ENCODE measurements at regions not wholly inside any gene's neighbourhood (a gene's known extent, or its start where the extent isn't known, plus 50 kb on each side); places are given as distances from the start of the nearest gene placed in this dataset.
A peak's percentile ranks its signal among the peaks of the same experiment; 100 is the strongest.

DNA sequence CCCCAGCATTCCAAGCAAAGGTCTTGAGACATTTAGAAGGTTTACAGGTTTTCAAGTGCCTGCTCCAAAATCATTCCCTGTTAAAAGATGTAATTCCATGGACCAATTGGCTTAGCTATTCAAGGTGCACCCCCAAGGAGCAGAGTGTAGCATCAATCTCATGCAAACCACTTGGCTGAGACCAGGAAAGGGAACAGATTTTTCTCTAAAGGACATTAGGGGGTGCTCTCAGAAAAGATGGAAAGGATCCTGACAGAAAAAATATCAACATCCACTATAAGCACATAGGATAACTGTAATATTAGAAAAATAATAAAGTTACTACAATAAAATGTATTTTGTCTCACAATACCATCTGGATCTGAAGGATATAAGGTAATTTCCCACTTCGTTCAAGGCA lies 328.0 kb upstream of the CDIN1 start:
- DNase-seq (ENCODE audit: low read depth, low spot score): no peak

DNA sequence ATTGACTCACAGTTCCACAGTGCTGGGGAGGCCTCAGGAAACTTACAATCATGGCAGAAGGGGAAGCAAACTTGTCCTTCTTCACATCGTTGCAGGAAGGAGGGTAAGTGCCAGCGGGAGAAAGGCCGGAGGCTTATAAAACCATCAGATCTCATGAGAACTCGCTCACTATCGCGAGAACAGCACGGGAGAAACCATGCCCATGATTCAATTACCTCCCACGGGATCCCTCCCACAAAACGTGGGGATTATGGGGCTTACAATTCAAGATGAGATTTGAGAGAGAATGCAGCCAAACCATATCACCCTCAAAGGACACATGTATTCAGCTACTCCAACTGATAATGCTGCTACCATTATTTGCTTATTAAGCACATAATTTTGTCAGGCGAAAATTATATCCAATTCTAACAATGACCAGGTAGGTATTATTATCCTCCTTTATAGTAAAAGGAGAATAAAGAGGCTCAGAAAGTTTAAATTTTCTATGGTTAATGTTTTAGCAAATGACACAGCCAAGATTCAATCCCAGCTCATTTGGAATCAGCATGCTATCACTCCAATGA lies 327.2 kb upstream of the CDIN1 start:
- DNase-seq (ENCODE audit: low read depth, low spot score): no peak

DNA sequence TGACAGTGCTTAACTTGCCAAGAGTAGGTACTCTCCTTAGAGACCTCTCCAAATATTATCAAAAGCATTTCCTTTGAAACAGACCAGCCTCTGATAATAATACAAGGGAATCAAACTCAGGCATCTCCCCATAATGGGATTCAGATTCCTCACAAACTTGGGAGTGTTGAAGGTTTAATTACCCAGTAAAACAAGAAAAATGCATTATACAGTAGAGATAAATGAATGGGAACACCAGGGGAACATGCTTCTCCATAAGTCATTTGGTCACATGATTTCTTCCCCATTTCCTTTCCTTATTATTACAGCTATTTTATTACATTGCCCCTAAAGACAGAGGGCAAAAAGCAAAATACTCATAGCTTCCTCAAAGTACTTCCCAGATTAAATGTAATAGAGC lies 325.0 kb upstream of the CDIN1 start:
- DNase-seq (ENCODE audit: low read depth, low spot score): no peak

DNA sequence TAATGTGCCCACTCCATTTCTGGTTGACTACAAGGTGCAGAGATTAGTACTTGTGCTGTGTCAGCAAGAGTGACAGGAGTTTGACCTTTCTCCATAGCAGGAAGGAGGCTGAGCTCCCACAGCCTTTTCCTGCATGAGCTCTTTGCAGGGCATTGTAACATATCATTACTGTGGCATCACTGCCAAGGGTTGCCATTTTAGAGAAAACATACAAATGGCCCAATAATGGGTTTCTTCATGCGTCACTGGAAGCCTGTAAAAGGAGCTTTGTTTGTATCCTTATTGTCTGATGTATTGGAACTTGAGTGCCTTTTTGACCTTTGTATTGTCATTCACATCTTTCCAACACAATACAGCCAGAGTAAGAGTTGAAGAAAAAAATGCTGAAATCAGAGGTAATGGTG lies 323.0 kb upstream of the CDIN1 start:
- no peak for DNase-seq (ENCODE audit: low read depth, low spot score)

DNA sequence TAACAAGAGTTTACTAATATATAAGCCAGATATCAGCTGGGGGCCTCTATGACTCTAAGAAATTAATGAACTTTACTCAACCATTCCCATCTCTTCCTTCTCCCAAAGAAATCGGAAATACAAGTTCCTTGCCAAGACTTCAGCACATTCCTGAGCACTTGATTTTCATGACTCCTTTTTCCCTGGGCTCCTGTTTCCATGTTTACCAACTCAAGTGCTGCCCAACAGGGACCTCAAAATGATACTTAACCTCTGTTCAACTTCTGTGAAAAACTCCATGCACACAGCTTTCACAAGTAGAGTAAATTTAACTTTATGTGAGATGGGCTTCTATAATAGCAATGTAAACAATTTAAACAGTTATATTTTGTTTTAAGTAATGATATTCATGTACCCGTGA lies 315.8 kb upstream of the CDIN1 start:
- DNase-seq (ENCODE audit: low read depth, low spot score): no peak

DNA sequence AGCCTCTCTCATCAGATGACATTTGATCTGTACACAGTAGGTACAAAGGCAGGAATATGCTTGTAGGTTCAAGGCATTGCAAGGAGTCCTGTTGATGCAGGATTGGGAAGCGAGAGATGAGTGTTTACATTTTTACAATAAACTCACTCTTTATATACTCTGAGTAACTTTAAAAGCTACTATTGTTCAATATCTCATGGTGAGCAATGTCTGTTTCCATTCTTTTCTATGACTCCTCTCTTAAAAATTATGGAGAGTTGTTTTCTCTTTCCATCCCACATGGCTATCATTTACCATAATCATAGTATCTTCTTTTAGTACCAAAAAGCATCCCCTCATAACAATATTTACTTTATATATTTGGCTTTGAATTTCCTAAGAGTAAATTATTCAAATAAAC lies 314.0 kb upstream of the CDIN1 start:
- no peak for DNase-seq (ENCODE audit: low read depth, low spot score)

DNA sequence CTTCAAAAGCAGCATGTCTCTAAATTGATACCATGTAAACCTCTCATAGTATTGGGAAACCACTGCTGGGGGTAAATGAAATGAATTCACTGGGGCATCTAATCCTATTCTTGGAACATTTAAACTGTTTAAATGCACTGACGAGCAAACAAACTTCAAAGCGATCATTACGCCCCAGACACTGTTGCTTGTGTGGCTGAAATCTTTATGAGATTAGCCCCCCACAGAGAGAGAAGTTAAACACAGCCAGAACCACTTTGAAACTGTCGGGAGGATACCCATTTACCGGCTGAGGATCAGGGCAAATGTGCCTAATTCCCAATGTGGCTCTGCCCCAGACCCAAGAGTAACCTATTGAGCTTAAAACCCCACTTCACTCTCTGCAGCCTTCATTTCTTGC lies 308.4 kb upstream of the CDIN1 start:
- no peak for DNase-seq (ENCODE audit: low read depth, low spot score)

DNA sequence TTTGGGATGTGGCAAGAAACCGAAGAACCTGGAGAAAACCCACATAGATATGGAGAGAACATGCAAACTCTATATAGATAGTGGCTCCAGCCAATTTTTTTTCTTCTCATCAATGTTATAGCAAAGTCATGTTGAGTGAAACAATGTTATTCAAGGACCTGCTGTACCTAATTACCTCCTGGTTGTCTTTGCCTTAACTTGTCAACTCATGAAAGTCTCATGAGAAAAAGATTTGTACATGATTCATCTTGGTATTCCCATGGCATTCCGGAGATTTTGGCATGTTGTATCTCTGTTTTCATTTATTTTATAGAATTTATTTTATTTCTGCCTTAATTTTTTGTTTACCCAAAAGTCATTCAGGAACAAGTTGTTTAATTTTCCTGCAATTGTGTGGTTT lies 303.8 kb upstream of the CDIN1 start:
- no peak for DNase-seq (ENCODE audit: low read depth, low spot score)

DNA sequence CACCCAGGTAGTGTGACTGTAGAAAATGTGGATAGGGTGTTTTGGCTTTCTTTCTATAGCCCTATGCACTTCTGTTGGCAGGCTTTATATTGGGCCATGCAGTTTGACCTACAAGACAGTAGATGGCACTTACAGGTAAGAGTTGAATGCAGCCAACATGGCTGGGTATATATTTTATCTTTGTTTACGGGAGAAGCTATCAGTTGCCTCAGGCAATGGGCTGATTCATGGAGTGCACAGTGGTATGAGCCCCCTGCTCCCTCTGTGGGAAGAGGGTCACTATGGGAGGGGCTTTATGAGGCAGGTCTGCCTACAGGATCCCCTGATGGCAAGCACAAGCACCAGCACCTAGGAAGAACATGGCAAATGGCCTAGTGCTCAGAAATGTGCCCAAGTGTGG lies 301.2 kb upstream of the CDIN1 start:
- DNase-seq (ENCODE audit: low read depth, low spot score): no peak

DNA sequence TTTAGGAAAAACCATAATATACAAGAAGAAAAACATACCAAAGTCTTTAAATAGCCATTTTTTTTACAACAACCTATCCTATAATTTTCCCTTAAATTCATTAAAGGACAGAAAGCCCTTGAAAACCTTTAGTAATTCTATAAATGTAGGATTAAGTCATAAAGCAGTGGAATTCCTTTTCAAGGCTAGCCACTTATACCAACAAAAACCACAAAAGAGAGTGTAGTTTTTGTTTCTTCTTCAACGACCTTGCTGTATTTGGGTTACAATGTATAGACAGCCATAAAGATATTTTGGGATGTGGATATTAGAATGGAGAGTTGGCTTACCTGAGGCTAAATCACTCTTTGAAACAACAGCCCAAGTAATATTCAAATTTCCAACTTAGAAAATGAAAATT lies 296.6 kb upstream of the CDIN1 start:
- DNase-seq (ENCODE audit: low read depth, low spot score): no peak

DNA sequence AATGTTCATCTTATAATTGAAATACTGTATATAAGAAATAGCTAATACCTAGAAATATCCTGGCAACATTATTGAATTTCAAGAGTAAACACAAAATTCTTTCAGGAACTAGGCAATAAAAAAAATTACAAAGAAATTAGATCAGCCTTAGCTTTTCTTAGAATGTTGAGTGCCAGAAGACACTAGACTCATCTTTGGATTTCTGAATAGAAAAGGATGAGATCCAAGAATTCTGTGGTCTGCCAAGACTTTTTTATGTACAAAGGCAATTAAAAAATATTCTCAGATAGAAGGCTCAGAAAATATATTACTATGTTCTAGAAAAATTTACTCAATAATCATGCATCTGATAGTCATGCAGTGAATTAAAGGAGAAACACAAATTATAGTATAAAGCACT lies 294.5 kb upstream of the CDIN1 start:
- DNase-seq (ENCODE audit: low read depth, low spot score): no peak

DNA sequence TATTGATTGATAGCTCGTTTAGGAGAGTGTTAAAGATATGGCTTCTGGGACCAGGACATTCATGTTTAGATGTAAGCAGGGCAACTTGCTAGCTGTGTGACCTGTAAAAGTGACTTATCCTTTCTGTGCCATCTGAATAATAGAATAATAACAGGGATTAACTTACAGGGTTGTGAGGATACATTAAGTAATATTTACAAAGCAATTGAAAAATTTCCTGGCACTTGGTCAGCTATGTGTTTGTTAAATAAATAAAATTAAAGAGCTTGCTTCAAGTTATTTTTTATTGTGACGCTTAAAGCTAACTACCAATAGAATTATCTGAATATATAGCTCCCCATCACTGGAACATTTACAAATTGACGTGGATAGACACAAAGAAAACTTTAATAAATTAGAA lies 287.9 kb upstream of the CDIN1 start:
- DNase-seq (ENCODE audit: low read depth, low spot score): no peak

DNA sequence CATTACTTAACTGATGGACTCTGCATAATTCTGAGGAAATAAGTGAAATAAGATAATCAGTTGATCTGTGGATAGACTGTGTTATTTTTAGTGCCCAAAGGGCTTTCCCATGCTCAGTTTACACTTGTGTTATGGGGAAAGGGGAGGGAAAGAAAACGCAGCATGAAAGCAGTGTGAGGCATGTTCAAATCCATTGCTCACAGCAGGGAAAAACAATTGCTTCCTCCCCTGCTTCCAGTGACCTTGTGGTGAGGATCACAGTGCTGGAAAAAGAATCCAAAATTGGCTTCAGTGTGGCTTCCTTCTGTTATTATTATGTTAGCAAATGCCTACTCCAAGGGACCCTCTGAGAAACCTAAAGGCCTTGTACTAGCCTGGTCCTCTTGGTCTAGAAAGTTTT lies 285.1 kb upstream of the CDIN1 start:
- peak; percentile 80 for DNase-seq (ENCODE audit: low read depth, low spot score)

DNA sequence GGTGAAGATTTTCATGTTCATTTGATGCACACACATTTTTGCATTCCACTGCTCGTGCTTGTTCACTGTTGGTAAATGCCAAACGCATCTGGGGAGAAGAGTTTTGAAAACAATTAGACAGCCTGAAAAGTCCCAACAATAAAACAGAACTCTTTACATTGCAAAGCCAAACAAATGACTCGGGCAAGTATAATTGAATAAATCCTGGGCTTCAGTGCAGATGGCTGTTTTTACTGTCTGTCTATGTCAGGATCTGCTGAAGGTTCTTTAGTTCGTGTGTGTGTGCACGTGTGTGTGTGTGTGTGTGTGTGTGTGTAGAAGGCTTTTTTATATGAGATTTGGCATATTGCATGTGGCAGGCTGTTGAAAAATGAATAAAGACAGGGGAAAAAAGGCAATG lies 277.5 kb upstream of the CDIN1 start:
- DNase-seq (ENCODE audit: low read depth, low spot score): no peak

DNA sequence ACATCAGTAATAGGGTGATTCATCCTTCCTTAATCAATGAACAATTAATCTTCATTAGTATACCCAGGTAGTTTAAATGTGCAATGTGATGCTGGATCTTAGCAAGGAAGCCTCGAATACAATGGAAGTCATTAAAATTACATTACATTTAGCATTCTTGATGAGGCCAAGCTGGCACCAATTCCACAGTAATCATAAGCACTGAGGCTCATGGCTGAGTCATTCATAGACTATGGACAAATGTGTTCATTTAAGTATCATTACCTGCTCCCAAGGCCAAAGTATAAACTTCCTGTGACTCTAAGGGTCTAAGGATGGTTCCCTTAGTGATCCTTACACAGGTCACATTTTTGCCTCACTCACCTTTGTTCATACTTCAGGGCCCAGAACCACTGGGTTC lies 266.4 kb upstream of the CDIN1 start:
- no peak for DNase-seq (ENCODE audit: low read depth, low spot score)

DNA sequence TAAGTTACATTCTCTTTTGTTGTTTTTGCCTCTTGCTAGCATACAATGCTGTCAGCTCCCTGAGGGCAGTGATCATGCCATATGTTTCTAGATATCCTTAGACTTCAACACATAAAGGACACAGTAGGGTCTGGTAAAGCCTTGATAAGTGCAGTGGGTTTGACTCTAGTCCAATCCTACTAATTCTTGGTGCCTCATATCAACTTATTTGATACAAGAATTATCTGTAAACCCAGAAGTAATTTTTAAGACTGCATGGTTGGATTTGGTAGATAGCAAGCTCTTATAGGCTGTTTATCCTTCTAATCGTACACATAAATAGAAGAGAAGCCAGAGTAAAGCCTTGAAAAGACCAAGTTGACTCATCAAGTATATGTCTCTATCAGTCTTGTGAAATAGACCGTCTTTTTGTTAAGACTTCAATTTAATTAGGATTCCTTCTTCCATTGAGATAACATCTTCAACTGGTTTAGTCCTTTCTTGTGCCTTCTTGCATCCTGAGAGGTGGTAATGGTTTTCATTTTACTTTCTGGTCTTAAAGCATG lies 265.6 kb upstream of the CDIN1 start:
- no peak for DNase-seq (ENCODE audit: low read depth, low spot score)

DNA sequence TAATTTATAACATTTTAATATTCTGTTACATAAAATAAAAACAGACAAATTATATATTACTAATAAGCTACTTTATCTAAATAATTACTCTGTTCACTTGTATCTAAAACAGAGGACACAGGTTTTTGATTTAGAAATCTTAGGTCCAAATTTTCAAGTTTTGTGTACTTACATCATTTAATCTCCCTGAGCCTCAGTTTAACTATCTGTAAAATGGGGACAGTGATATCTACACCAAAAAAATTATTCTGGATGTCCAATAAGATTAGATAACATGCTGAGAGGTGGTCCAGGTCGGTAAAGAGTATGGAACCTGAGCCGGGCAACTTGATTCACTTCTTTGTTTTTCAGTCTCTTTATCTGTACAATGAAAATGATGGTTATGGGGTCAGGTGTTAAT lies 263.8 kb upstream of the CDIN1 start:
- no peak for DNase-seq (ENCODE audit: low read depth, low spot score)

DNA sequence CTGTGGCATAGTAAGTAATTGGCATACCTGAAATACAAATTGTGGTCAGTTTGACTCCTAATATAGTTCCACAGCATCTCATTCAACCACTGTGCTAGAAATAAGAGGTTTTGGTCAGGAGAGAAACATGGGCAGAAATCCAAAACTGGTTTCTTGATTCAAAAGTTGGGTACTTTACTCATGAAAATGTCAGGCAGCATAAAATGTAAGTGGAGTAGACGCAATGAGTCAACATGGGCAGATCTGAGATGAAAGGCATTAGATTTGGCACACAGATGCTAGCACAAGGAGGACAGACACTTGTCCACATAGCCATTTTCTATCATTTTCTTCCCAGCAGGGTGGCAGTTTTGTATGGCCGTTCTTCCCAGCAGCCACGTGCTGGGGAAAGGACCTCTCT lies 255.8 kb upstream of the CDIN1 start:
- DNase-seq (ENCODE audit: low read depth, low spot score): no peak

DNA sequence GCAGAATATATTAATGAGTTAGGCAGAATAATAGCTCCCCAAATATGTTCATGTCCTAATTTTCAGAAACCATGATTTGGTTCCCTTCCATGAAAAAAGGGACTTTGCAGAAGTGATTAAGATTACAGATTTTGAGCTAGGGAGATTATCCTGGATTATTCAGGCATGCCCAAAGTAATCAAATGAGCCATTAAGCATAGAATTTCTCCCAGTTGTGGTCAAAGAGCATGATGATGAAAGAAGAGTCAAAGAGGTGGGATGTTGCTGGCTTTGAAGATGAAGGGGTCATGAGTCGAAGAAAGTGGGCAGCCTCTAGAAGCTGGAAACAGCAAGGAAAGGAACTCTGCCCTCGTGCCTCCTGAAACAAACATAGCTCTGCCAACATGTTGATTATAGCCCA lies 254.2 kb upstream of the CDIN1 start:
- DNase-seq (ENCODE audit: low read depth, low spot score): no peak

DNA sequence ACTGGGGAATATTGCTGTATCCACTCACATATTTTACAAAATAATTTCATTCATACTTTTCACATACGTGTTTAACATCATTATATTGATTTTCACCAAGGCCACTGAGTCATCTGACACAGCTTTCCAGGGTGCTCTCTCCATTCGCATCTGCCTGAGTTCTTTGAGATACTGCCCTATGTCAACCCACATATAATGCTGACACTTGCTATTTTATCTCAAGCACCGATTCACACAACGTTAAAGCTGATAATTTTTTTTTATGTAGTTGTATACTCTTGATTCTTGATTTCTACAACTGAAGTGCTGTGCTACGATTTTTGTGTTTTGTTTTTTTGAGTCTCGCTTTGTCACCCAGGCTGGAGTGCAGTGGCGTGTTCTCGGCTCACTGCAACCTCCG lies 249.8 kb upstream of the CDIN1 start:
- DNase-seq (ENCODE audit: low read depth, low spot score): no peak

DNA sequence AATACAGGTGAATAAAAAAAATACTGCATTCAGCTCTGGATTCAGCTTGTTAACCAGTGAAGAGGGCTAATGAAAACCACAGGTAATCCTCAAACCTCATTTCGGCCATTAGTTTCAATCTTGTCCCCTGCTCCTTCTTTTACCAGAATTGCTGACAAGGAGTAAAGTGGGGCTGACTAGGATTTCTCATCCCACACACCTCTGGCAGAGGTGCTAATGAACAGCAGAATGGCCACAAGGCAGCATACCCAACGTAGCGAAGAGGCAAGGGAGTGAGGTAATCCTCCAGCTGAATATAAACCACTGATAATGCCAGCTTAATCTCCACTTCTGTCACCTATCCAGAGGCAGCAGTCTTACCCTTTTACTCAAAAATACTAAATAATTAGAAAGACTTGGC lies 248.8 kb upstream of the CDIN1 start:
- DNase-seq (ENCODE audit: low read depth, low spot score): no peak

DNA sequence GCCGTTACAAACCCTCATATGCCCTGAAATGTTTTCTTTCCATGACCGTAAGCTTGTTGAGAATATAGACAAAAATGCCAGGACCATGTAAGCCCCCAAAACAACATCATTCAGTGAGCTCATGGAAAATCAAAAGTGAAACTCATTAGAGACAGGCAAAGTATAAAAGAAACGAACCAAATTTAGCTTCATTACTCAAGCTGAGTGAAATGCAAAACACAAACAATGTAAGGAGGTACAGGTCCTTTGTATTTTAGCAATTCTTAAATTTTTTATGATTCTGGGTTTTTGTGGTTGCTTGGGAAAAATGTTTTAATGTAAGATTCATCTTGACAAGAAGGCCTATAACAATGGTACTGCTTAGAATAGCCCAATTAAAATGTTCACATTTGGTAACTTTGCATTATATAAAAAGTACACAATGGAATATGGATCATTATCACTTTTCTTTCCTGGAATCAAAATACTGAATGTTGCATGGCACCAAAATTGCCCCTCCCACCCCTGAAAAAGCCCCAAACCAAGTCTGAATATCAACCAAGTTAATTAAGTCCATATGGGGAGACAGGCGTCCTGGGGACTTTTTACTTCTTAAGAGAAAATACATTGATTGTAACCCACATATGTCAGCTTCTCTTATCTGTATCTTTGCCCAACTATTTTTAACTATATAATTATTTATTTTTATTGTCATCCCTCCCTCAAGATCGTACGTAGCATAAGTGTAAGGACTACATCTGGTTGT lies 247.7 kb upstream of the CDIN1 start:
- no peak for DNase-seq (ENCODE audit: low read depth, low spot score)

DNA sequence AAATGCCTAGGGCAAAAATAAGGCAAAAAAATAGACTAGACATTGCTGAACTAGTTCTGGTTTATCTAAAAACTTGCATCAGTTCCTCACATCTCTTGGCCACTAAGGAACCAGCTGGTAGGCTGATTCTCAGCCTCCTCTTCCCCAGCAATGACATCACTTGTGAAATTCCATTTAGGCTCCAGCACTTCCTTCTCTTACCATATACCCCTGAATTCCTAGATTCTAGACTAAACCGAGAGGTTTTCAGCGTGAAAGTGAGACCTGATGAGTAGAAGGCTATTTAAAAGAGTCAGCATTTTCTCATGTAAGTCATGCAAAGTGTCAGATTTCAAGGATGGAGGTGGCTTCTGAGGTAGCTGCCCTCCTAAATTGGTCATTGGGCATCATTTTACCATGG lies 247.1 kb upstream of the CDIN1 start:
- DNase-seq (ENCODE audit: low read depth, low spot score): no peak

DNA sequence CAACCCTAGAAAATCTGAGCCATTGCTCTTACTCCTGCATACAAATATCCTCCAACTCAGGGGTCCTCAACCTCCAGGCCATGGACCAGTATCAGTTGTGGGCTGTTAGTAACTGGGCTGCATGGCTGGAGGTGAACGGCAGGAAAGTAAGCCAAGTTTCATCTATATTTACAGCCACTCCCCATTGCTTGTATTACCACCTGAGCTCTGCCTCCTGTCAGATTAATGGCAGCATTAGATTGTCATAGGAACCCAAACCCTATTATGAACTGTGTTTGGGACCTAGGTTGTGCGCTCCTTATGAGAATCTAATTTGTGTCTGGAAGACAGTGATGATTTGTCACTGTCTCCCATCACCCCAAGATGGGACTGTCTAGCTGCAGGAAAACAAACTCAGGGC lies 246.5 kb upstream of the CDIN1 start:
- no peak for DNase-seq (ENCODE audit: low read depth, low spot score)
